Endometrial microvascular endothelial cells (primary cell): ENCODE measurements at regions not wholly inside any gene's neighbourhood (a gene's known extent, or its start where the extent isn't known, plus 50 kb on each side); places are given as distances from the start of the nearest gene placed in this dataset.

Source experiments
- in situ Hi-C: cut with HindIII; loops from 2 replicates; pipeline ENCODE4 v1.10.0; 2017; ENCODE audit warnings: low sequenced_read_pairs, low pct_unique_long_range_greater_than_20kb; ENCODE audit errors: inconsistent ontology term

- in situ Hi-C loops: no loop called here
Measured at GRCh38 chr21:41636636-41637630, 129.0 kb upstream of the TMPRSS2 start.

DNA sequence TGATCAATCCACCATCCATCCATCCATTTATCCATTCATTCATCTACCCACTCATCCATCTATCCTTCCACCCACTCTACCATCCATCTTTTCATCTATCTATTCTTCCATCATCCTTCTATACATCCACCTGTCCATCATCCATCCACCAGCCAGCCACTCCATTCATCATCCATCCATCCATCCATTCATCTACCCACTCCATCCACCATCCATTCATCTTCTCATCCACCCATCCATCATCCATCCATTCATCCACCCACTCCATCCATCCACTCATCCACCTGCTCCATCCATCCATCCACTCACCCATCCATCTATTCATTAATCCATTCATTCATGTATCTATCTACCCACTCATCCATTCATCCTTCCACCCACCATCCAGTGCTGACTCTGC, 127.9 kb upstream of the TMPRSS2 start:
- in situ Hi-C loops: no loop called here

DNA sequence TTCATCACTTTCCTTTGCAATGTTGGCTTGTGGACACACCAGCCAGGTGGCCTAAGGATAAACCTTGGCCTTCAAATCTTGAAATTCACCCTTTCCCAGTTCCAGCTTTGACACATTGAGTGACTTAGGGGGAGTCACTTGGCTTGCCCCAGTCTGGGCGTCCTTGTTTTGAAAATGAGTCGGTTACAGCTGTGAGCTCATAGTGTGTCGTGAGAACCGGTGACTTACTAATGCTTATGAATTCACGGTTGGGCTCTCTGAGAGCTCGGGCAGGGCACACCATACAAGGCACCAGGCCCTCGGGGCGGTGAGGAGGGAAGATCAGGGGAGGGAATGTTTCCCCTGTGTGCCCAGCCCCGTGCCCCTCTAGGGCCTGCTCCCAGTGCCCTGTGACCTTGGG, 126.9 kb upstream of the TMPRSS2 start:
- in situ Hi-C loops: no loop called here

GRCh38 chr21:41634211-41634694, 126.3 kb upstream of the TMPRSS2 start:
- in situ Hi-C loops: no loop called here

GRCh38 chr21:41633627-41634026, 125.7 kb upstream of the TMPRSS2 start:
- in situ Hi-C loops: no loop called here

DNA sequence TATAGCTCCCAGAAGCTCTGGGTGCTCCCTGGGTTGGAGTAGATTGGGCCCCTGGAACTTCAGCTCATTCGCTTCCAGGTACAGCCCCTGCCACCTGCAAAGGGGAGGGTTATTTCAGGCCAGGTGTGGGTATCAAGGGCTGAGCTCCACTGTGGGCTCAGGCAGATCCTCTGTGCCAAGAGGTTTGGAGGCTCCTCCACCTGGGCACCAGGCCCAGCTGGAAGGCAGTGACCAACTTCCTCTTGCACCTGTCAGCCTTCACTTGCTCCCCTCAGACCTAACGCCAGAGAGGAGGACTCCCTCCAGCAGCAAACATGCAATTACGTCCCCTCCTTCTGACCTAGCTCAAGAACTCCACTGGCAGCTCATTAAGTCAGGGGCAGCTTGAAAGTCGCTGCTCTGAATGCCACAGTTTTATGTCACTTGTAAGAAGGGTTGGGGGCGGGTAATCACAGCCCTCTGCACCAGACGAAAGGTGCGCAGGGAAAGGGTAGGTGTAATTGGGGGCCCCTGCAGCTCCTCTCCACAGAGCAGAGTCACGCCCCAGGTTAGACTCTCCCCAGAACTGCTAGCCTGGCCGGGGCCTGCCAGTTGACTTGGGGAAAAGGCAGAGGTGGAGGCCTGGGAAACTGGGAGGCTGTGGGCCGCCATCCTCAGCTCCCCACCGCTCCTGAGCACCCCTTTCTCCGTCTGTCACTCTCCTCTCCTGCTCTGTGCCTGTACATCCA, 125.0 kb upstream of the TMPRSS2 start:
- in situ Hi-C loops: no loop called here

- in situ Hi-C loops: no loop called here
Measured at GRCh38 chr21:41631564-41632461, 123.9 kb upstream of the TMPRSS2 start.

DNA sequence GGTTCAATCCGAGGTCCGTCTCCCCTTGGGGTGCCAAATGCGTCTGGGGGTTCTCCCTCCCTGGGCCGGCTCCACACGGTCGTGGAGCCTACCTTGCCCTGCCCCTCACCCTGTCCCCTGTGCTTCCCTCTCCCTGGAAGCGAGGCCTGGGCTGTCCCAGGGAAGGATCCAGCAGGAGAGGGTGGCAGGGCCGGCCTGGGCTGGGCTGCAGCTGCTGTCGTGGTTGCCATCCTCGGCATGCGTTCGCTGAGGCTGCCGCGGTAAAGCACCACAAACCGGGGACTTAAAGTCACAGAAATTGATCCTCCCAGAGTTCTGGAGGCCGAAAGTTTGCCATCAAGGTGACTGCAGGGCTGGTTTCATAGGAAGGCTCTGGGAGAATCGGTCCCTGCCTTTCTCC, 123.0 kb upstream of the TMPRSS2 start:
- in situ Hi-C loops: no loop called here

GRCh38 chr21:41630249-41630648, 122.3 kb upstream of the TMPRSS2 start:
- in situ Hi-C loops: no loop called here

- in situ Hi-C loops: no loop called here
Measured at GRCh38 chr21:41628256-41628655, 120.3 kb upstream of the TMPRSS2 start.

DNA sequence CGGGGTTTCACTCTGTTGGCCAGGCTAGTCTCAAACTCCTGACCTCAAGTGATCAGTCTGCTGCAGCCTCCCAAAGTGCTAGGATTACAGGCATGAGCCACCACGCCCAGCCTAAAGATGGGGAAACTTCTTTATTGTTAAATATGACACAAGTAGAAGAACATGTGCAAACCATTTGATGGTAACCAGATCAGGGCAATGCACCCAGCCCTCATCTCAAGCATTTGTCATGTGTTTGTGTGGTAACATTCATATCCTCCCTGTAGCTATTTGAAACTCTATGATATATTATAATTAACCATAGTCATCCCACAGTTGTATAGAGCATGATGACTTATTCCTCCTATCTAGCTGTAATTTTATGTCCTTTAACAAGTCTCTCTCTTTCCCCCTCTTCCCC, 119.5 kb upstream of the TMPRSS2 start:
- in situ Hi-C loops: no loop called here

GRCh38 chr21:41626021-41626420, 118.1 kb upstream of the TMPRSS2 start:
- in situ Hi-C loops: no loop called here

DNA sequence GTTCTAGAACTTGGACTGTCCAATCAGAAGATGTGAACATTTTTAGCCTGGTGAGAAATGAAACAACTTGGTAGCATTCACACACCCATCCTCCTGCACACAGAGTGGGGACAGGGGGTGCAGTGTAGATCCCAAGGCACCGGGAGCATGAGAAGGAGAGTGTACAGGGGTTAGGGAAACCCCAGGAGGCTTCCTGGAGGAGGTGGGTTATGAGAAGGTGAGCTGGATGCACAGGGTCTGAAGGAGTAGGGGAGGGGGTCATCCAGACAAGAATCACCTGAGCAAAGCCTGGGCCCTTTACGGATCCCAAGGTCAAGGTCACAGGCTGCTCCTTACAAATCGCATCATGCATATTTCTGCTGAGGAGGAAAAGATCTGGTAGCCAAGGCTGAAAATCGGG, 117.5 kb upstream of the TMPRSS2 start:
- in situ Hi-C loops: no loop called here

DNA sequence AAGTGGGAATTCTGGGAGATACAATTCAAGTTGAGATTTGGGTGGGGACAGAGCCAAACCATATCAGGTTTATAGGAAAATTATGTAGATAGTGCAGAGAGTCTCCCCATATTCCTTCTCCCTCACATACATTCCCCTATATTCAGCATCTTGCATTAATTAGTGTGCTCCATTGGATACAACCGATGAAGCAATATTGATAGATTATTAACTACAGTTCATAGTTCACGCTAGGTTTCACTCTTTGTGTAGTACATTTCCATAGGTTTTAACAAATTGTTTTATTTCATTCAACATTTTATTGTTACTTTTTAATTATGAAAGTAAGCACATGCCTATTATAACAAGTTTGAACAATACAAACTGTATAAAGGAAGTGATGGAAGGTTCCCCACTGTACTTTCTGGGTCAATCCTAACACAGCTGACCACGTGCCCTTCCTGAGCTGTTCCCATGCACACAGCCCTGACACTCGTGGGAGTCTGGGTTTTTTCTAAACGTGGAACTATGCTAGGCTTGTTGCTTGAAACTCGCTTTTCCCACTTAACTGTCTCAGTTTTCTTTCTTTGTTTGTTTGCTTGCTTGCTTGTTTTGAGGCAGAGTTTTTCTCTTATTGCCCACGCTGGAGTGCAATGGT, 116.8 kb upstream of the TMPRSS2 start:
- in situ Hi-C loops: loop anchor here (25.0 kb wide), 1 partner anchor 138 kb away; the partner anchor contains the start of gene RIPK4

GRCh38 chr21:41623945-41624344, 116.0 kb upstream of the TMPRSS2 start:
- in situ Hi-C loops: loop anchor here (25.0 kb wide), 1 partner anchor 138 kb away; the partner anchor contains the start of gene RIPK4

DNA sequence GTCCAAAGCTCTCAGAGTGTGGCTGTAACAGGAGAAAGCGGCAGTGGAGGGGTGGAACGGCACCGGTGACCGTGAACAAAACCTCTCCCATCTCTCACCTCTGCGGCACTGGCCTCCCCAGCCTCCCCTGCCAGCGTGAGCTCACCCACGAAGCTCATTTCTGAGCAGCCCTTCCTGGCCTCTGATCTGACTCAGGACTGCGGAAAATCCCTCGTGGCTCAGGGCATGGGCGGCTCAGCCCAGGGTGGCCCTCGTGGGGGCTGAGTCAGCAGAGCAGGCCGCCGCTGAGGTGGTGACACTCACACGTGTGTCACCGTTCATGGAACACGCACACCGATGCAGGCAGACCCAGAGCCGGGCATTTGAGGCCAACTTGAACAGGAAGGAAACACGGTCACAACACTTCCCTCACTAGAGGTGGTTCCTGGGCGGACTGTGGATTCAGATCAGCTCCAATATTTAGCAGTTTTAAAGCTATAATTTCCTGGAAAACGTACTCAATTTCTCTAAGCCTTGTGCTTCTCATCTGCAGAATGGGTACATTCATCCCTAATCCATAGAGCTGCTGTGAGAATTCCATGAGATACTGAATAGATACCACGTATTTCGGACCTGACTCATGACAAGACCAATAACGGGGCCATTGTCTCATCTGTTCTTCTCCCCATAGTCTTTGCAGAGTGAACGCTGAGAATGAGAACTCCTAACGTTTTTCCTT, 115.0 kb upstream of the TMPRSS2 start:
- in situ Hi-C loops: loop anchor here (25.0 kb wide), 1 partner anchor 139 kb away; the partner anchor contains the start of gene RIPK4

DNA sequence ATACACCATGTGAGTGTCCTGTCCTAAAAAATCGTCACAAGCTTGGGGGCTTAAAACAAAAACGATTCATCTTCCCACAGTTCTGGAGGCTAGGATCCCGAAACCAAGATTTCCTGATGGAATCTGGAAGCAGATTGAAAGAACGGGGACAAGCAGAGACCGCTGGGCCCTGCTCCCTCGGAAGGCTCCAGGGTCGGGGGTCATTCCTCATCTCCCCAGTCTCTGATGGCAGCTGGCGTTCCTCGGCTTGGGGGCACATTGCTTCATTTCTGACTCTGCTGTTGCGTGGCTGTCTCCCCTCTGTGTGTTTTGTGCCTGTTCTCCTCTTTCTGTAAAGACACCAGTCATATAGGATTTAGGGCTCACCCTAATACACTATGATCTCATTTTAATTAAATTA, 114.2 kb upstream of the TMPRSS2 start:
- in situ Hi-C loops: loop anchor here (25.0 kb wide), 1 partner anchor 140 kb away; the partner anchor contains the start of gene RIPK4
